ENCODE measurements at regions not wholly inside any gene's neighbourhood (a gene's known extent, or its start where the extent isn't known, plus 50 kb on each side); places are given as distances from the start of the nearest gene placed in this dataset.

DNA sequence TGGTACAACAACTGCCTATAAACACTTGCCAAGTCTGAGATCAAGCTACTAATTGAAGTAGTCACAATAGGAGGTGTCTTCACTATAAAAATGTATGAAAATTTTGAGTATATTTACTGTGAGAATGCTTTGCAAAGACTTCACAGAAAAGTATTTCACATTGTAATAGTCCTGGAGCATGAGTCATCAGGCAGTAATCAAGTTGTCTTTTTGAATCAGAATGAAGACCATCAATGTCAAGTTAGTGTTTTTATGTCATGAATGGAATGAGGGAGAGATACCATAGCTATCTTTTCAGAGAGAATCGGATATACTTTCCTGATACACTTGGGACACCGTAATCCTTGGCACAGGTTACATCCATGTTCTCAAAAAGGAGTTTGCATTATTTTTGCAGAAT is 466.9 kb upstream of the ARRDC3 start:
- Histone ChIP-seq H3K9ac (ENCODE audit: low read depth, low read length, poor library complexity, severe bottlenecking) (no peak overlapping the region), H3K36me3 (ENCODE audit: insufficient read depth, low read length) (no peaks in the 10 kb centered on the region), H3K79me2 (ENCODE audit: insufficient read depth, low read length) (no peaks in the 10 kb centered on the region), H3K4me2 (ENCODE audit: low read depth, low read length, poor library complexity, severe bottlenecking) (no peak overlapping the region), H4K20me1 (ENCODE audit: insufficient read depth, low read length, poor library complexity, severe bottlenecking) (no peaks in the 10 kb centered on the region), H3K27me3 (ENCODE audit: insufficient read depth, low read length, poor library complexity, severe bottlenecking) (no peaks in the 10 kb centered on the region), H3K9me2 (replicated peaks; ENCODE audit: low read depth, low read length) (no peaks in the 10 kb centered on the region), H3K4me1 (ENCODE audit: insufficient read depth, low read length, poor library complexity, severe bottlenecking) (no peaks in the 10 kb centered on the region), H3K4me3 (ENCODE audit: low read length, poor library complexity, severe bottlenecking) (no peak overlapping the region), H3K9me3 (ENCODE audit: insufficient read depth, low read depth, low read length) (no peaks in the 10 kb centered on the region), H2AFZ (ENCODE audit: low read length) (no peak overlapping the region), H3F3A (ENCODE audit: low read depth) (no peaks in the 10 kb centered on the region)
- no peak for TF ChIP-seq EZH2phosphoT487 (IDR thresholded peaks at IDR 0.05; ENCODE audit: borderline replicate concordance)
- TF ChIP-seq, protein P1, sequence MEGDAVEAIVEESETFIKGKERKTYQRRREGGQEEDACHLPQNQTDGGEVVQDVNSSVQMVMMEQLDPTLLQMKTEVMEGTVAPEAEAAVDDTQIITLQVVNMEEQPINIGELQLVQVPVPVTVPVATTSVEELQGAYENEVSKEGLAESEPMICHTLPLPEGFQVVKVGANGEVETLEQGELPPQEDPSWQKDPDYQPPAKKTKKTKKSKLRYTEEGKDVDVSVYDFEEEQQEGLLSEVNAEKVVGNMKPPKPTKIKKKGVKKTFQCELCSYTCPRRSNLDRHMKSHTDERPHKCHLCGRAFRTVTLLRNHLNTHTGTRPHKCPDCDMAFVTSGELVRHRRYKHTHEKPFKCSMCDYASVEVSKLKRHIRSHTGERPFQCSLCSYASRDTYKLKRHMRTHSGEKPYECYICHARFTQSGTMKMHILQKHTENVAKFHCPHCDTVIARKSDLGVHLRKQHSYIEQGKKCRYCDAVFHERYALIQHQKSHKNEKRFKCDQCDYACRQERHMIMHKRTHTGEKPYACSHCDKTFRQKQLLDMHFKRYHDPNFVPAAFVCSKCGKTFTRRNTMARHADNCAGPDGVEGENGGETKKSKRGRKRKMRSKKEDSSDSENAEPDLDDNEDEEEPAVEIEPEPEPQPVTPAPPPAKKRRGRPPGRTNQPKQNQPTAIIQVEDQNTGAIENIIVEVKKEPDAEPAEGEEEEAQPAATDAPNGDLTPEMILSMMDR (conservative IDR thresholded peaks at IDR 0.05; ENCODE audit: low read length), result no peak

GRCh38 chr5:91849069-91849468 is 466.0 kb upstream of the ARRDC3 start:
- Histone ChIP-seq H3K9ac (ENCODE audit: low read depth, low read length, poor library complexity, severe bottlenecking) (no peak overlapping the region), H3K9me3 (ENCODE audit: insufficient read depth, low read depth, low read length) (no peaks in the 10 kb centered on the region), H4K20me1 (ENCODE audit: insufficient read depth, low read length, poor library complexity, severe bottlenecking) (no peaks in the 10 kb centered on the region), H3K4me1 (ENCODE audit: insufficient read depth, low read length, poor library complexity, severe bottlenecking) (no peaks in the 10 kb centered on the region), H3K36me3 (ENCODE audit: insufficient read depth, low read length) (no peaks in the 10 kb centered on the region), H3K27me3 (ENCODE audit: insufficient read depth, low read length, poor library complexity, severe bottlenecking) (no peaks in the 10 kb centered on the region), H3K9me2 (replicated peaks; ENCODE audit: low read depth, low read length) (no peaks in the 10 kb centered on the region), H2AFZ (ENCODE audit: low read length) (no peak overlapping the region), H3K4me3 (ENCODE audit: low read length, poor library complexity, severe bottlenecking) (no peak overlapping the region), H3K79me2 (ENCODE audit: insufficient read depth, low read length) (no peaks in the 10 kb centered on the region), H3K4me2 (ENCODE audit: low read depth, low read length, poor library complexity, severe bottlenecking) (no peak overlapping the region), H3F3A (ENCODE audit: low read depth) (no peaks in the 10 kb centered on the region)
- TF ChIP-seq EZH2phosphoT487 (IDR thresholded peaks at IDR 0.05; ENCODE audit: borderline replicate concordance), result no peak
- TF ChIP-seq, protein P1 (conservative IDR thresholded peaks at IDR 0.05; ENCODE audit: low read length), result no peak

GRCh38 chr5:91848453-91848852 is 465.3 kb upstream of the ARRDC3 start:
- H3K4me2 ChIP-seq (ENCODE audit: low read depth, low read length, poor library complexity, severe bottlenecking), result no peak overlapping the region
- TF ChIP-seq EZH2phosphoT487 (IDR thresholded peaks at IDR 0.05; ENCODE audit: borderline replicate concordance), result no peak
- TF ChIP-seq, protein P1 (conservative IDR thresholded peaks at IDR 0.05; ENCODE audit: low read length), result no peak

More at GRCh38 chr5:91848453-91848852, 465.3 kb upstream of the ARRDC3 start:
- H3F3A ChIP-seq (ENCODE audit: low read depth), result no peaks in the 10 kb centered on the region
- no peak overlapping the region for H3K4me3 ChIP-seq (ENCODE audit: low read length, poor library complexity, severe bottlenecking)
- H4K20me1 ChIP-seq (ENCODE audit: insufficient read depth, low read length, poor library complexity, severe bottlenecking), result no peaks in the 10 kb centered on the region
- H3K4me1 ChIP-seq (ENCODE audit: insufficient read depth, low read length, poor library complexity, severe bottlenecking), result no peaks in the 10 kb centered on the region
- no peaks in the 10 kb centered on the region for H3K9me2 ChIP-seq (replicated peaks; ENCODE audit: low read depth, low read length)
- no peaks in the 10 kb centered on the region for H3K79me2 ChIP-seq (ENCODE audit: insufficient read depth, low read length)
- no peaks in the 10 kb centered on the region for H3K9me3 ChIP-seq (ENCODE audit: insufficient read depth, low read depth, low read length)
- H3K27me3 ChIP-seq (ENCODE audit: insufficient read depth, low read length, poor library complexity, severe bottlenecking), result no peaks in the 10 kb centered on the region
- no peak overlapping the region for H3K9ac ChIP-seq (ENCODE audit: low read depth, low read length, poor library complexity, severe bottlenecking)
- no peak overlapping the region for H2AFZ ChIP-seq (ENCODE audit: low read length)
- H3K36me3 ChIP-seq (ENCODE audit: insufficient read depth, low read length), result no peaks in the 10 kb centered on the region

Measured in Loucy (cell line).